Endothelial cell of umbilical vein (primary cell): ENCODE measurements at regions not wholly inside any gene's neighbourhood (a gene's known extent, or its start where the extent isn't known, plus 50 kb on each side); places are given as distances from the start of the nearest gene placed in this dataset.

Experiments
- BruUV-seq: library from RNA; stranded (reverse); fragments of 400-500 nt; replicated peaks from 2 replicates; lab custom pipeline; 2021; lab: Mats Ljungman, UMichigan
- CTCF ChIA-PET: fragments of 300-600, 350-600 bp; sonication (Branson Sonifier 250); formaldehyde crosslinking; loops from one replicate; lab custom pipeline; 2021; ENCODE audit warnings: antibody characterized with exemption, inconsistent platforms; lab: Charles Lee
- POLR2A ChIA-PET: fragments of 300-600, 350-600 bp; sonication (Branson Sonifier 250); formaldehyde crosslinking; loops from one replicate; lab custom pipeline; 2021; ENCODE audit warnings: antibody characterized with exemption, inconsistent platforms; lab: Charles Lee
- DNase-seq: peaks from one replicate; pipeline ENCODE4 v3.0.0-alpha.2; 2011; ENCODE audit warnings: low read depth, low spot score
- FAIRE-seq: peaks from 2 replicates; lab custom pipeline; 2011; peaks lifted over from hg19 to GRCh38; lab: Jason Lieb, UNC
- H2AFZ ChIP-seq: 2 replicates; pipeline ENCODE4 v1.6.0; 2012; ENCODE audit warnings: low read depth, low read length, control low read depth, inconsistent platforms
- H3K27ac ChIP-seq: 2 replicates; pipeline ENCODE4 v1.5.1; 2011; ENCODE audit warnings: low read depth, mild to moderate bottlenecking, control low read depth, low read length, moderate library complexity; ENCODE audit not compliant: insufficient read depth
- H3K27me3 ChIP-seq, 2 experiments: 2 replicates each; pipeline versions ENCODE4 v1.6.0 to v1.6.1; 2011; ENCODE audit warnings: low read length in 2 of 2, mixed read lengths in 1 of 2; ENCODE audit not compliant: control insufficient read depth in 2 of 2, insufficient read depth in 2 of 2
- H3K36me3 ChIP-seq, 2 experiments: 2 replicates in 1 of 2; 3 replicates in 1 of 2; pipeline ENCODE4 v1.5.1; 2011; ENCODE audit warnings: low read length in 2 of 2, mild to moderate bottlenecking in 1 of 2, moderate library complexity in 1 of 2; ENCODE audit not compliant: control insufficient read depth in 2 of 2, insufficient read depth in 2 of 2; ENCODE audit errors: extremely low read depth in 1 of 2
- H3K4me1 ChIP-seq: 3 replicates; pipeline ENCODE4 v1.5.1; 2011; ENCODE audit warnings: mild to moderate bottlenecking, low read length; ENCODE audit not compliant: control insufficient read depth, insufficient read depth; ENCODE audit errors: extremely low read depth
- H3K4me2 ChIP-seq: 2 replicates; pipeline ENCODE4 v1.6.1; 2011; ENCODE audit warnings: low read length, control low read depth, mixed read lengths; ENCODE audit not compliant: insufficient read depth
- H3K4me3 ChIP-seq, 3 experiments: fragments of 200-600 bp in 1 of 3; sonication (generic), shearing (Covaris generic) in 1 of 3; replicated peaks in 1 of 3; 2 replicates each; pipeline ENCODE4 v1.5.1; 2011 to 2016; ENCODE audit warnings: control low read depth in 3 of 3, low read length in 3 of 3, mild to moderate bottlenecking in 2 of 3, inconsistent platforms in 1 of 3, low read depth in 1 of 3, moderate library complexity in 1 of 3; ENCODE audit not compliant: insufficient read depth in 1 of 3
- H3K79me2 ChIP-seq: 2 replicates; pipeline ENCODE4 v1.6.0; 2012; ENCODE audit warnings: low read length, inconsistent platforms; ENCODE audit not compliant: control insufficient read depth, insufficient read depth
- H3K9ac ChIP-seq: replicated peaks from 2 replicates; pipeline ENCODE3; 2011; ENCODE audit warnings: low read length, control low read depth; ENCODE audit not compliant: insufficient read depth; ENCODE audit errors: extremely low read depth
- H3K9me1 ChIP-seq: replicated peaks from 3 replicates; pipeline ENCODE4 v1.6.0; 2011; ENCODE audit warnings: mild to moderate bottlenecking, low read length; ENCODE audit not compliant: control insufficient read depth, insufficient read depth; ENCODE audit errors: extremely low read depth
- H3K9me3 ChIP-seq: replicated peaks from 2 replicates; pipeline ENCODE4 v1.5.1; 2012; ENCODE audit warnings: low read length, inconsistent platforms; ENCODE audit not compliant: control insufficient read depth, insufficient read depth
- H4K20me1 ChIP-seq: replicated peaks from 2 replicates; pipeline ENCODE3; 2011; ENCODE audit warnings: mild to moderate bottlenecking, low read length; ENCODE audit not compliant: control insufficient read depth, insufficient read depth; ENCODE audit errors: extremely low read depth
- EZH2 ChIP-seq: IDR thresholded peaks from 2 replicates; pipeline ENCODE4 v1.6.1; 2012; ENCODE audit warnings: borderline replicate concordance, low read depth, mild to moderate bottlenecking, moderate library complexity, low read length, inconsistent platforms; ENCODE audit not compliant: severe bottlenecking
- FOS ChIP-seq: IDR thresholded peaks from 2 replicates; pipeline ENCODE4 v1.6.1; 2011; ENCODE audit warnings: mild to moderate bottlenecking, low read length, moderate library complexity, borderline replicate concordance; ENCODE audit not compliant: insufficient read depth
- GATA2 ChIP-seq: IDR thresholded peaks from 2 replicates; pipeline ENCODE4 v1.7.0; 2011; ENCODE audit warnings: low read depth, mild to moderate bottlenecking, moderate library complexity, mixed read lengths, low read length; ENCODE audit not compliant: insufficient read length, insufficient read depth
- JUN ChIP-seq: IDR thresholded peaks from 2 replicates; pipeline ENCODE4 v1.6.1; 2011; ENCODE audit warnings: borderline replicate concordance, low read depth; ENCODE audit not compliant: insufficient read length, insufficient read depth
- MAX ChIP-seq: IDR thresholded peaks from 2 replicates; pipeline ENCODE4 v1.6.1; 2011; ENCODE audit not compliant: insufficient read depth, insufficient read length
- MYC ChIP-seq: IDR thresholded peaks from one replicate; pipeline ENCODE4 v1.6.1; 2011; ENCODE audit warnings: mild to moderate bottlenecking, low read depth, low read length
- POLR2A ChIP-seq: IDR thresholded peaks from 2 replicates; pipeline ENCODE4 v1.6.1; 2012; ENCODE audit warnings: low read depth, mild to moderate bottlenecking, control low read depth, low read length
- POLR2AphosphoS5 ChIP-seq: IDR thresholded peaks from 2 replicates; pipeline ENCODE4 v1.6.1; 2012; ENCODE audit warnings: low read depth, mild to moderate bottlenecking, control low read depth, low read length, moderate library complexity; ENCODE audit not compliant: insufficient read depth
- dilution Hi-C: fragments of 300-500 bp; cut with MboI; formaldehyde crosslinking; loops from one replicate; pipeline ENCODE4 v1.15.0; 2019; ENCODE audit warnings: low sequenced_read_pairs; ENCODE audit not compliant: extremely low pct_ligation_motif_present
- intact Hi-C: fragments of 100-400 bp; cut with micrococcal nuclease; formaldehyde crosslinking; loops from one replicate; pipeline ENCODE4 v1.10.0; 2022
- TF ChIP-seq, protein P1 (sequence below), 2 donors: IDR thresholded peaks; 1 replicate in 1 of 2; 2 replicates in 1 of 2; pipeline ENCODE4 v1.5.1; 2011; ENCODE audit warnings: low read length in 2 of 2, mild to moderate bottlenecking in 2 of 2, moderate library complexity in 2 of 2, control low read depth in 1 of 2, inconsistent platforms in 1 of 2, low read depth in 1 of 2; ENCODE audit not compliant: insufficient read depth in 1 of 2; ENCODE audit errors: extremely low read depth in 1 of 2

DNA sequence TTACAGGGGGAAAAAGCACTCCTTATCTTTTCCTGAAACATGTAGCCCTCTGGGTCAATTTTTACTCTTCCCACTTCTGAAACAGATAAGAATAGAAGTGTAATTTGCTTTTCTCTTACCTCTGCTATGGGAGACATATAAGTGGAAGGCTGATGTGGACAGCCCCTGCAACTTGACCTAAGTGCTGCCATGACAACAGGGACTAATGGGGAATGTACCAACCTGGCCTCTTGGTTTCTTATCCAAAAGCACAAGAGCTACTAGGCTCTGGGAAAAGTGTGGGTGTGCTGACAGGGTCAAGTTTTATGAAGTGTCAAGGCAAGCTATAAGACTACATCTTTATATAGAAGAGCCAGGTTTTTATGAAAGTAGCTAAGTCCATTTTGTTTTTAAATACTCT is 1246.5 kb downstream of the OTOL1 start:
- Histone ChIP-seq H3K9me1 (no peaks in the 10 kb centered on the region), H3K79me2 (no peaks in the 10 kb centered on the region), H3K36me3 (no peaks in the 10 kb centered on the region), H3K4me3 (no peak overlapping the region), H3K27me3 (no peaks in the 10 kb centered on the region), H3K9ac (no peak overlapping the region), H3K27ac (no peak overlapping the region), H3K4me1 (no peaks in the 10 kb centered on the region), H2AFZ (no peak overlapping the region), H3K4me2 (no peak overlapping the region), H3K9me3 (no peaks in the 10 kb centered on the region), H4K20me1 (no peaks in the 10 kb centered on the region)
- no TSS peak for BruUV-seq
- ChIA-PET POLR2A (no interaction called here), CTCF (no interaction called here)
- dilution Hi-C loops (no loop called here), intact Hi-C loops (no loop called here)
- DNase-seq (no peak), FAIRE-seq (no peak)
- TF ChIP-seq MYC (no peak), EZH2 (no peak), JUN (no peak), POLR2AphosphoS5 (no peak), FOS (no peak), GATA2 (no peak), MAX (no peak), POLR2A (no peak)
- TF ChIP-seq, protein P1, sequence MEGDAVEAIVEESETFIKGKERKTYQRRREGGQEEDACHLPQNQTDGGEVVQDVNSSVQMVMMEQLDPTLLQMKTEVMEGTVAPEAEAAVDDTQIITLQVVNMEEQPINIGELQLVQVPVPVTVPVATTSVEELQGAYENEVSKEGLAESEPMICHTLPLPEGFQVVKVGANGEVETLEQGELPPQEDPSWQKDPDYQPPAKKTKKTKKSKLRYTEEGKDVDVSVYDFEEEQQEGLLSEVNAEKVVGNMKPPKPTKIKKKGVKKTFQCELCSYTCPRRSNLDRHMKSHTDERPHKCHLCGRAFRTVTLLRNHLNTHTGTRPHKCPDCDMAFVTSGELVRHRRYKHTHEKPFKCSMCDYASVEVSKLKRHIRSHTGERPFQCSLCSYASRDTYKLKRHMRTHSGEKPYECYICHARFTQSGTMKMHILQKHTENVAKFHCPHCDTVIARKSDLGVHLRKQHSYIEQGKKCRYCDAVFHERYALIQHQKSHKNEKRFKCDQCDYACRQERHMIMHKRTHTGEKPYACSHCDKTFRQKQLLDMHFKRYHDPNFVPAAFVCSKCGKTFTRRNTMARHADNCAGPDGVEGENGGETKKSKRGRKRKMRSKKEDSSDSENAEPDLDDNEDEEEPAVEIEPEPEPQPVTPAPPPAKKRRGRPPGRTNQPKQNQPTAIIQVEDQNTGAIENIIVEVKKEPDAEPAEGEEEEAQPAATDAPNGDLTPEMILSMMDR (IDR thresholded peaks at IDR 0.05; ENCODE audit: extremely low read depth in 1 of 2, insufficient read depth in 1 of 2, low read depth in 1 of 2, low read length in 2 of 2), result no peak
